Small intestine (tissue), 7 donors: ENCODE measurements at regions not wholly inside any gene's neighbourhood (a gene's known extent, or its start where the extent isn't known, plus 50 kb on each side); places are given as distances from the start of the nearest gene placed in this dataset.

Experiments used
- DNase-seq, 2 donors: peaks; one replicate each; pipeline versions ENCODE4 v3.0.0 to v3.0.0-alpha.2; 2013
- FAIRE-seq: peaks from 2 replicates; lab custom pipeline; 2012; peaks lifted over from hg19 to GRCh38; lab: Jason Lieb, UNC
- H3K27ac ChIP-seq, 3 donors: one replicate each; pipeline ENCODE4 v1.5.1; 2013; ENCODE audit warnings: low read length in 2 of 3, mild to moderate bottlenecking in 2 of 3, control low read depth in 1 of 3, inconsistent platforms in 1 of 3, low read depth in 1 of 3, moderate library complexity in 1 of 3
- H3K27me3 ChIP-seq, 3 donors: one replicate each; pipeline ENCODE4 v1.6.1; 2013; ENCODE audit warnings: low read length in 3 of 3, inconsistent platforms in 1 of 3; ENCODE audit not compliant: control insufficient read depth in 3 of 3, insufficient read depth in 3 of 3
- H3K36me3 ChIP-seq, 3 donors: one replicate each; pipeline ENCODE4 v1.6.1; 2013; ENCODE audit warnings: low read length in 3 of 3, inconsistent platforms in 1 of 3, low read depth in 1 of 3, mild to moderate bottlenecking in 1 of 3, moderate library complexity in 1 of 3; ENCODE audit not compliant: control insufficient read depth in 3 of 3, insufficient read depth in 2 of 3
- H3K4me1 ChIP-seq, 3 donors: one replicate each; pipeline ENCODE4 v1.6.1; 2013; ENCODE audit warnings: low read length in 2 of 3, inconsistent platforms in 1 of 3, low read depth in 1 of 3, mild to moderate bottlenecking in 1 of 3, moderate library complexity in 1 of 3; ENCODE audit not compliant: control insufficient read depth in 3 of 3, insufficient read depth in 2 of 3
- H3K4me3 ChIP-seq, 3 donors: one replicate each; pipeline ENCODE4 v1.5.1; 2013; ENCODE audit warnings: low read length in 3 of 3, control low read depth in 1 of 3, inconsistent platforms in 1 of 3, low read depth in 1 of 3, mild to moderate bottlenecking in 1 of 3, moderate library complexity in 1 of 3
- H3K9me3 ChIP-seq, 2 donors: one replicate each; pipeline ENCODE4 v1.6.1; 2013; ENCODE audit warnings: low read depth in 1 of 2, low read length in 1 of 2; ENCODE audit not compliant: control insufficient read depth in 2 of 2, insufficient read depth in 1 of 2
- WGBS, 3 donors: extraction: QIAGEN DNeasy Blood & Tissue Kit; methylation state at CpG; one replicate each; pipeline ENCODE4 v1.1.7; 2013; 5-methylcytosine and 5-hydroxymethylcytosine counted together
- donor health status: healthy with polysubstance abuse.
- donor health status: control.
- donor health status: control.
- donor health status: Bipolar disorder and iron deficiency.
- donor health status: healthy.

DNA sequence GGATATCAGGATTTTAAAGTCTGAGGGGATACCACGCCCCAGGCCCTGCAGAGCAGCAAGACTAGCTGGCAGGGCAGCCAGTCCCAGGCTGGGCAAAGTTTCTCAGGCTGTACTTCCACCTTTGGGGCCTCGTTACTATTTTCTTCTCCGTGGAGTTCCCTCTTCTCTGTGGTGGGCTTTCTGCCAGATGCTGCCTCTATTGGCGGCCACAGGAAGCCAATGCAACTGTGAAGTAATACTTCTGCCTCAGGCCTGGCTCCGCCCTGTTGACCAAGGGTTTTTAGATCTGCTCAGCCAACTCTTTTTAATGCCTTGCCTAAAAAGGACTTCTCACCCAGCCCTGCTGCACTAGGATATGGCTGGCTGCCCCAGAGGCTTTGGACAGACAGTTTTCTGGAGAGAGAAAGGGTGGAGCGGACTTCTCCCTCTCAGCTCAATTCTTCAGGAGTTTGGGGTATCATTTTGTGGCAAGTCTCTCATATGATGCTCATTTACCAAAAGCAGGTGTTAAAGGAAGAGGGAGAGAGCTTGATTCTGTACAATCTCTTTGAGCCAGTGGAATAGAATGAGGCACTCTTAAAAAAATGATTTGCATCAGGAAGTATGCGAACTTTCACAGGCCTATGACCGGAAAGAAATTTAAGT lies 67.4 kb downstream of the HHEX start:
- Histone ChIP-seq H3K4me1 (peaks cover 0 to 10% (median 9%) of the 10 kb centered on the region in 3 donors), H3K9me3 (no peaks in the 10 kb centered on the region), H3K27me3 (no peaks in the 10 kb centered on the region), H3K27ac (peak overlapping the region in 1 of 3 donors; percentile 60), H3K4me3 (no peak overlapping the region), H3K36me3 (no peaks in the 10 kb centered on the region)
- DNase-seq, result peak; percentile 13 to 28
- WGBS, 3 donors, result 36 to 56% (median 53%) methylated on average over 8 of the region's 8 CpGs
- no peak for FAIRE-seq

DNA sequence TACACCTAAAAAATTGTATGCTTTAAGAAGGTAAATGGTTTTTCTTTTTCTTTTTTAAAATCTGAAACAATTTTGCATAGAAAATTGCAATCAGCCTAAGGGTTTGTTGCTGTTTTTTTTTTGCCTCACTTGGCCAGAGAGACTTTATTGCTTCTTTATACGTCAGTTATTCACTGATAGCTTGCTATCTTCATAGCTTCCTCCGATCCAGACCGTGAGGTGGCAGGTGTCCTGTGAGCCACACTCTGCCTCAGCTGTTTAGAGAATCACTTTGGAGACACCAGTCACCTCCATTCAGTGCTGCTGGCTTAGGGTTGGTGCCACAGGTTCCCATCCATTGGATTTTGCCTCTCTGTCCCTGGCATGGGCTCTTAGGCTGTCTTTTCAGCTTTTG lies 68.0 kb downstream of the HHEX start:
- no peaks in the 10 kb centered on the region for H3K9me3 ChIP-seq
- WGBS, 3 donors, result 20 to 41% (median 38%) methylated on average over 3 of the region's 3 CpGs
- H3K27ac ChIP-seq, result peak overlapping the region in 1 of 3 donors; percentile 66
- no peak for DNase-seq
- no peaks in the 10 kb centered on the region for H3K27me3 ChIP-seq
- H3K4me1 ChIP-seq, result peaks cover 0 to 10% (median 9%) of the 10 kb centered on the region in 3 donors
- no peak overlapping the region for H3K4me3 ChIP-seq
- FAIRE-seq, result no peak
- H3K36me3 ChIP-seq, result no peaks in the 10 kb centered on the region

DNA sequence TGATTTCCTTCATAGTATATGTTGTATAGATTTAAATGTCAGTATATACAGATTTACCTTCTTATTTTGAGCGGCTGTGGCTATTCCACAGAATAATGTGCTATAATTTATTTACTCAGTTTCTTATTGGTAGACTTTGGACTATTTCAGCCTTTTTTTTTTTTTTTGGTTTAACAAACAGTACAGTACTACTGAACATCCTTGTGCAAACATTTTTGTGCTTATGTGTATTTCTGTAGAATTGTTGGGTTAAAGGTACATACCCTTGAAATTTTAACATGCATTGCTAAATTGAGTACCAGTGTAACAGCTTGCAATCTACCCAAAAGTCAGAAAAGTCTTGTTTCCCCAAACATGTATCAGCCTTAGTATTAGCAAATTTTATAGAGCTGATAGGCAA lies 68.8 kb downstream of the HHEX start:
- Histone ChIP-seq H3K27ac (no peak overlapping the region), H3K9me3 (no peaks in the 10 kb centered on the region), H3K36me3 (no peaks in the 10 kb centered on the region), H3K27me3 (no peaks in the 10 kb centered on the region), H3K4me1 (peaks cover 0 to 10% (median 9%) of the 10 kb centered on the region in 3 donors), H3K4me3 (no peak overlapping the region)
- WGBS, 3 donors, result 21 to 63% (median 30%) methylated on average over 1 of the region's 1 CpG
- no peak for FAIRE-seq
- no peak for DNase-seq

DNA sequence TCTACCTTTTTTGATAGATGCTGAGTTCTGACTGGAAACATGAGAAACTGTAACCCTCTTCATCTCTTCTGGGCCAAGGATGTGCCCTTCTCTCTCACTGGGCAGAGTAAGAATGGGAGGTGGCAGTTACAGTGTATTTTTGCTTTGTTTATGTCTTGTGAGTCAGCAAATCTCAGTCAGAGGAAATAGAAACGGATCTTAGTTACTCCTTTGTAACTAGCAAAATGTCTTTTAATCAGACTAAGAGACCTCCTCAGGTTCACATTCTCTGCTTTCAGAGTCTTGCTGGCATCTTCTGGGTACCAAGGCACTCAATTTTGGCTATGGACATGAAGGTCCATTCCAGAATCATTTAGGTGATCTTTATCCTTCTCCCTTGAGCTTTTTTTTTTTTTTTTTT lies 70.9 kb downstream of the HHEX start:
- Histone ChIP-seq H3K27me3 (no peaks in the 10 kb centered on the region), H3K36me3 (no peaks in the 10 kb centered on the region), H3K4me3 (no peak overlapping the region), H3K9me3 (no peaks in the 10 kb centered on the region), H3K4me1 (peaks cover 0 to 10% (median 9%) of the 10 kb centered on the region in 3 donors), H3K27ac (peak overlapping the region in 1 of 3 donors; percentile 53)
- no peak for FAIRE-seq
- DNase-seq, result no peak
- 27 to 56% (median 54%) methylated on average over 1 of the region's 1 CpG for WGBS, 3 donors

DNA sequence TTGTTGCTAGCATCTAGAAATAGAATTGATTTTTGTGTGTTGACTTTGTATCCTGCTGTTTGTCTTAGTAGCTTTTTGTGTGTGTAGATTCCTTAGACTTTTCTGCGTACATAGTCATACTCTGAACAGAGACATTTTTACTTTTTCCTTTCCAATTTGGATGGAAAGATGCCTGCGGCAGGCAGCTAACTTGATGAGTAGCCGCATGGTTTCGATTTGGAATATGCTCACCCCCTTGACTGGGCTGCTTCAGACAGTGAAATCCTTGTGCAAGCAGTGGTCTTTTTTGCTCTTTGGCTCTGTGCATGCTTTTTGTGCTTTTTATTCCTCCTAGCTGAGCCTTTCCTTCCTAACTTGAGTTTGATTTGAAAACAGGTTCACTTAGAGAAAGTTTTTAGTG lies 71.8 kb downstream of the HHEX start:
- no peaks in the 10 kb centered on the region for H3K9me3 ChIP-seq
- H3K4me3 ChIP-seq, result no peak overlapping the region
- no peaks in the 10 kb centered on the region for H3K36me3 ChIP-seq
- no peaks in the 10 kb centered on the region for H3K27me3 ChIP-seq
- no peak for DNase-seq
- peaks cover 0 to 9% (median 9%) of the 10 kb centered on the region in 3 donors for H3K4me1 ChIP-seq
- 89 to 95% (median 92%) methylated on average over 4 of the region's 4 CpGs for WGBS, 3 donors
- no peak for FAIRE-seq
- no peak overlapping the region for H3K27ac ChIP-seq

DNA sequence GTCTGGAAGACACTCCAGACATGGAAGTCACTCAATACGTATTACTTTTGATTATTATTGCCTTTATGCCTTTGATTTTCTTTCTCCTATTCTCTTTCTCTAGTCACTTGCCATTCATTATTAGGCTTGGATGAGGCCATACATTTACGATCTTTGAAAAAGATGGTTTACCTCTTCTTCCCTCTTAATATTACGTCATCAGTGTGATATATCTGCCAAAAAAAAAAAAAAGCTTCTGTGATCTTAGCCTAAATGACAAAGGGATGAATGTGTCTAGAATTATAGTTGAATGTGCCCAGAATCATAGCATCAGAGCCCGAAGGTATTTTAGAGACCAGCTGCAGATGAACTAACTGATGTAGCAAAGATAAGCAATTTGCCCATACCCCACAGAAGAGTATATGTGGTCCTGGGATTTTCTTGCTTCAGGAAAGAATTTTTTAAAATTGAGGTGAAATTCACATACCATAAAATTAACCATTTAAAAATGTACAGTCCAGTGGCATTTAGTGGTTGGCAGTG lies 73.9 kb downstream of the HHEX start:
- Histone ChIP-seq H3K4me1 (no peaks in the 10 kb centered on the region), H3K9me3 (peaks cover 0 to 9% of the 10 kb centered on the region in 2 donors), H3K4me3 (no peak overlapping the region), H3K27me3 (no peaks in the 10 kb centered on the region), H3K36me3 (no peaks in the 10 kb centered on the region), H3K27ac (no peak overlapping the region)
- no peak for DNase-seq
- 89 to 92% (median 90%) methylated on average over 4 of the region's 4 CpGs for WGBS, 3 donors
- no peak for FAIRE-seq

DNA sequence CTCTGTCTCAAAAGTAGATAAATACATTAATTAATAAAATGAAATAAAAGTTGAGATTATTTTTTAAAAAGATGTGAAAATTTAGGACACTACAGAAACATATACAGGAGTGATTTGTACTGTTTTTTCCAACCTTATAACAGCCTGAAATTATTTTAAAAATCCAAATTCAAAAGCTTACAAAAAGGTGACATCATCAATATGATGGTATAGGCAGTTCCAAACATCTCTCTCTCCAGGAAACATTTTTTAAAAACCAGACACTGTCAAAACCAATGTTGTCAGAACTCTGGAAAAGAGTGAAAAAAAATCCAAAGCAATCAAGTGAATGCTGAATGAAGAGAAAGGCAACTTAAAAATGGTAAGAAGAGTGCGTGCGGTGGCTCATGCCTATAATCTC lies 76.7 kb downstream of the HHEX start:
- Histone ChIP-seq H3K36me3 (no peaks in the 10 kb centered on the region), H3K27ac (no peak overlapping the region), H3K9me3 (peaks cover 0 to 9% of the 10 kb centered on the region in 2 donors), H3K4me3 (no peak overlapping the region), H3K4me1 (no peaks in the 10 kb centered on the region), H3K27me3 (no peaks in the 10 kb centered on the region)
- DNase-seq (no peak), FAIRE-seq (no peak)
- 98% methylated on average over 2 of the region's 2 CpGs for WGBS, 3 donors

DNA sequence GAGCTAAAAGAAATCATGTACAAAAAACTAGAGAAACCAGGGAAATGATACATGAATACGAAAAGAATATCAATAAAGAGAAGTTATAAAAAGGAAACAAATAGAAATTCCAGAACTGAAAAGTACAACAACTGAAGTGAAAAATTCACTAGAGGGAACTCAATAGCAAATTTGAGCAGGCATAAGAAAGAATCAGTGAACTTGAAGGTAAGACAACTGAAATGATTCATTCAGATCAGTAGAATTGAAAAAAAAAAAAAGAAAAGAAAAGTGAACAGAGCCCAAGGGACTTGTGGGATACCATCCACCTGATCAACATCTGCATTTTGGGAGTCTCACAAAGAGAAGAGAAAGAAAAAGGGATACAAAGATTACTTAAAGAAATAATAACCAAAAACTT lies 78.3 kb downstream of the HHEX start:
- 89 to 93% (median 90%) methylated on average over 1 of the region's 1 CpG for WGBS, 3 donors
- FAIRE-seq, result no peak
- H3K27ac ChIP-seq, result no peak overlapping the region
- no peak for DNase-seq
- no peaks in the 10 kb centered on the region for H3K27me3 ChIP-seq
- no peak overlapping the region for H3K4me3 ChIP-seq
- no peaks in the 10 kb centered on the region for H3K36me3 ChIP-seq
- H3K9me3 ChIP-seq, result peaks cover 0 to 9% of the 10 kb centered on the region in 2 donors
- no peaks in the 10 kb centered on the region for H3K4me1 ChIP-seq

DNA sequence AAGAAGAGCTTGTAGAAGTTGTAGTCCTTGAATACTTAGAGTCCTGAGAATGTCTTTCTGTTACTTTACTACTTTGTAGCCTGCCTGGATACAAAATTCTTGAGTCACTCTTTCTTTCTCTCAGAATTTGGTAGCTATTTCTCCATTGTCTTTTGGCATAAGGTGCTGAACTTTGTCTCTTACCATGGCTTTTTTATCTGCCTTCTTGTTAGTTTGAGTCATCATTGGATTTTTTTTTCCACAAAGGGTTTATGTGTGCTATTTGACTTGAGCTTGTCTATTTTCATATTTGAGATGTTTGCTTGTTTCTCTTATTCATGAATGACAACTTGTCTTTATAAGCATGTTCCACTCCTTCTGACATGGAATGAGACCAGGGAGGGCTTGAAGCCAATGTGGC lies 74.5 kb upstream of the EXOC6 start:
- H3K27me3 ChIP-seq, result no peaks in the 10 kb centered on the region
- H3K27ac ChIP-seq, result no peak overlapping the region
- no peak for FAIRE-seq

More for the DNA sequence above, 74.5 kb upstream of the EXOC6 start:
- no peak for DNase-seq
- H3K9me3 ChIP-seq, result no peaks in the 10 kb centered on the region
- H3K36me3 ChIP-seq, result no peaks in the 10 kb centered on the region
- no peak overlapping the region for H3K4me3 ChIP-seq
- no peaks in the 10 kb centered on the region for H3K4me1 ChIP-seq
